GM12873 (cell line): ENCODE measurements at regions not wholly inside any gene's neighbourhood (a gene's known extent, or its start where the extent isn't known, plus 50 kb on each side); places are given as distances from the start of the nearest gene placed in this dataset.

Experiments used
- CTCF ChIP-seq: IDR thresholded peaks from 2 replicates; pipeline ENCODE4 v1.5.1; 2012; ENCODE audit warnings: low read depth, mild to moderate bottlenecking, moderate library complexity, low read length, control low read depth; ENCODE audit not compliant: insufficient read depth; ENCODE audit errors: missing control alignments

GRCh38 chr5:119785057-119785456 lies 155.7 kb downstream of the FAM170A start:
- TF ChIP-seq CTCF, result no peak

- no peak for TF ChIP-seq CTCF
Measured at GRCh38 chr5:119789406-119790117, 160.2 kb downstream of the FAM170A start.

GRCh38 chr5:119792161-119792799 lies 162.9 kb downstream of the FAM170A start:
- no peak for TF ChIP-seq CTCF

- no peak for TF ChIP-seq CTCF
Measured at GRCh38 chr5:119795768-119796167, 166.4 kb downstream of the FAM170A start.

GRCh38 chr5:119801570-119801969 lies 172.2 kb downstream of the FAM170A start:
- TF ChIP-seq CTCF, result no peak

GRCh38 chr5:119808024-119808423 lies 178.7 kb downstream of the FAM170A start:
- no peak for TF ChIP-seq CTCF

GRCh38 chr5:119808474-119808873 lies 179.1 kb downstream of the FAM170A start:
- TF ChIP-seq CTCF, result no peak
